HG03135 (cell line): ENCODE measurements at regions not wholly inside any gene's neighbourhood (a gene's known extent, or its start where the extent isn't known, plus 50 kb on each side); places are given as distances from the start of the nearest gene placed in this dataset.
"Not testable (repeated sequence)": the region's sequence is repeated elsewhere in the genome, so short reads cannot be mapped to it uniquely, and the experiment has no call there.

Experiments
- ATAC-seq: cut with Tn5 transposase; IDR thresholded peaks from one replicate; pipeline ENCODE4 v1.9.1; 2021; ENCODE audit warnings: mild to moderate bottlenecking, moderate library complexity; ENCODE audit not compliant: unreplicated experiment

- ATAC-seq = no peak
These were observed 474.5 kb upstream of the PODXL start for GRCh38 chr7:132030883-132031282.

GRCh38 chr7:132030086-132030568, 473.7 kb upstream of the PODXL start:
- ATAC-seq = no peak

GRCh38 chr7:132029369-132030085, 473.1 kb upstream of the PODXL start:
- no peak for ATAC-seq

- ATAC-seq = no peak
These were observed 471.9 kb upstream of the PODXL start for GRCh38 chr7:132028144-132028920.

- ATAC-seq = no peak
These were observed 467.9 kb upstream of the PODXL start for GRCh38 chr7:132024290-132024689.

GRCh38 chr7:132023466-132023865, 467.0 kb upstream of the PODXL start:
- no peak for ATAC-seq

GRCh38 chr7:132022188-132022587, 465.8 kb upstream of the PODXL start:
- no peak for ATAC-seq

GRCh38 chr7:132019703-132020102, 463.3 kb upstream of the PODXL start:
- ATAC-seq = no peak

- ATAC-seq = no peak
These were observed 453.4 kb upstream of the PODXL start for GRCh38 chr7:132009778-132010177.

- ATAC-seq = no peak
These were observed 448.1 kb upstream of the PODXL start for GRCh38 chr7:132004529-132004928.

- no peak for ATAC-seq
These were observed 446.0 kb upstream of the PODXL start for GRCh38 chr7:132002343-132002968.

- no peak for ATAC-seq
These were observed 444.7 kb upstream of the PODXL start for GRCh38 chr7:132001146-132001545.

- ATAC-seq = no peak
These were observed 442.8 kb upstream of the PODXL start for GRCh38 chr7:131999193-131999592.

GRCh38 chr7:131995324-131995723, 438.9 kb upstream of the PODXL start:
- ATAC-seq = no peak

GRCh38 chr7:131981069-131981468, 424.6 kb upstream of the PODXL start:
- ATAC-seq = not testable (repeated sequence)

GRCh38 chr7:131978118-131978517, 421.7 kb upstream of the PODXL start:
- not testable (repeated sequence) for ATAC-seq

- no peak for ATAC-seq
These were observed 420.0 kb upstream of the PODXL start for GRCh38 chr7:131976411-131976810.

- no peak for ATAC-seq
These were observed 418.2 kb upstream of the PODXL start for GRCh38 chr7:131974671-131975070.

- ATAC-seq = no peak
These were observed 415.8 kb upstream of the PODXL start for GRCh38 chr7:131972251-131972650.

- no peak for ATAC-seq
These were observed 414.2 kb upstream of the PODXL start for GRCh38 chr7:131970602-131971001.

GRCh38 chr7:131969560-131969959, 413.1 kb upstream of the PODXL start:
- ATAC-seq = no peak
